ENCODE measurements at regions not wholly inside any gene's neighbourhood (a gene's known extent, or its start where the extent isn't known, plus 50 kb on each side); places are given as distances from the start of the nearest gene placed in this dataset.

GRCh38 chr4:149121023-149121404 is 678.8 kb upstream of the NR3C2 start:
- no peak overlapping the region for H3K27ac ChIP-seq (ENCODE audit: extremely low read depth, low read depth, low read length)
- H3K4me1 ChIP-seq (ENCODE audit: control insufficient read depth, insufficient read depth, low read length): no peaks in the 10 kb centered on the region
- no peaks in the 10 kb centered on the region for H3K36me3 ChIP-seq (ENCODE audit: control insufficient read depth in 2 of 2, insufficient read depth in 1 of 2, low read length in 2 of 2)
- TF ChIP-seq ZNF776 (tag by site-specific recombination; IDR thresholded peaks at IDR 0.05; ENCODE audit: borderline replicate concordance) (no peak), ZBTB10 (tag by site-specific recombination; IDR thresholded peaks at IDR 0.05) (no peak), ZNF585B (tag by site-specific recombination; IDR thresholded peaks at IDR 0.05) (no peak), ZBTB26 (tag by site-specific recombination; optimal IDR thresholded peaks at IDR 0.05) (no peak), ZNF555 (tag by site-specific recombination; conservative IDR thresholded peaks at IDR 0.05) (no peak), ZNF169 (tag by site-specific recombination; IDR thresholded peaks at IDR 0.05) (no peak), ZNF175 (tag by site-specific recombination; IDR thresholded peaks at IDR 0.05) (no peak), ZNF677 (tag by site-specific recombination; IDR thresholded peaks at IDR 0.05) (no peak), ZNF521 (tag by site-specific recombination; IDR thresholded peaks at IDR 0.05) (no peak), HOXD13 (CRISPR knock-in tag; IDR thresholded peaks at IDR 0.05; ENCODE audit: borderline replicate concordance) (no peak), ELK4 (IDR thresholded peaks at IDR 0.05; ENCODE audit: borderline replicate concordance, low read depth, low read length) (no peak), WT1 (tag by site-specific recombination; IDR thresholded peaks at IDR 0.05) (no peak), KLF7 (tag by site-specific recombination; IDR thresholded peaks at IDR 0.05; ENCODE audit: borderline replicate concordance) (no peak), PRDM6 (tag by site-specific recombination; IDR thresholded peaks at IDR 0.05) (no peak), ZNF350 (tag by site-specific recombination; IDR thresholded peaks at IDR 0.05) (no peak), ZNF133 (tag by site-specific recombination; IDR thresholded peaks at IDR 0.05) (no peak), KLF8 (tag by site-specific recombination; IDR thresholded peaks at IDR 0.05) (no peak), KLF17 (tag by site-specific recombination; IDR thresholded peaks at IDR 0.05) (no peak), ZBTB49 (tag by site-specific recombination; IDR thresholded peaks at IDR 0.05; ENCODE audit: low read depth) (no peak)
- POLR2A ChIA-PET: no interaction called here
- CTCF ChIA-PET: no interaction called here
- no peaks in the 10 kb centered on the region for H3K9me3 ChIP-seq (ENCODE audit: control insufficient read depth, insufficient read depth, low read depth, low read length)
- H3K4me3 ChIP-seq (ENCODE audit: low read depth, low read length): no peak overlapping the region
